Activated CD8-positive, alpha-beta T cell treated with anti-CD3 and anti-CD28 coated beads, Interleukin-2, amount 10 ng/mL, durations not matched to agents 7 days and 5 days (primary cell): ENCODE measurements at regions not wholly inside any gene's neighbourhood (a gene's known extent, or its start where the extent isn't known, plus 50 kb on each side); places are given as distances from the start of the nearest gene placed in this dataset.

Experiments used
- ATAC-seq: fragments of 150-1000 bp; cut with Tn5 transposase; one replicate; pipeline ENCODE4 v1.10.0; 2021; ENCODE audit warnings: moderate library complexity
- CTCF ChIA-PET: fragments of 350-600 bp; sonication (Branson Sonifier 250); formaldehyde crosslinking; loops from one replicate; lab custom pipeline; 2021; ENCODE audit warnings: antibody characterized with exemption; lab: Charles Lee
- POLR2A ChIA-PET: fragments of 350-600 bp; sonication (Branson Sonifier 250); formaldehyde crosslinking; loops from one replicate; lab custom pipeline; 2021; ENCODE audit warnings: antibody characterized with exemption; lab: Charles Lee
- DNase-seq: peaks from one replicate; pipeline ENCODE4 v3.0.0-alpha.2; 2020
- H3K27ac Mint-ChIP-seq: one replicate; pipeline ENCODE4 v1.8.0; 2021; ENCODE audit warnings: mild to moderate bottlenecking, mixed read lengths
- H3K27me3 Mint-ChIP-seq: one replicate; pipeline ENCODE4 v1.8.0; 2021; ENCODE audit warnings: low read depth, mixed read lengths
- H3K36me3 Mint-ChIP-seq: one replicate; pipeline ENCODE4 v1.8.0; 2021; ENCODE audit warnings: low read depth, mixed read lengths
- H3K4me1 Mint-ChIP-seq: one replicate; pipeline ENCODE4 v1.8.0; 2021; ENCODE audit warnings: low read depth, mixed read lengths
- H3K4me3 Mint-ChIP-seq: one replicate; pipeline ENCODE4 v1.8.0; 2021; ENCODE audit warnings: mild to moderate bottlenecking, mixed read lengths
- H3K9me3 Mint-ChIP-seq: one replicate; pipeline ENCODE4 v1.8.0; 2022; ENCODE audit warnings: mixed read lengths; ENCODE audit not compliant: insufficient read depth

DNA sequence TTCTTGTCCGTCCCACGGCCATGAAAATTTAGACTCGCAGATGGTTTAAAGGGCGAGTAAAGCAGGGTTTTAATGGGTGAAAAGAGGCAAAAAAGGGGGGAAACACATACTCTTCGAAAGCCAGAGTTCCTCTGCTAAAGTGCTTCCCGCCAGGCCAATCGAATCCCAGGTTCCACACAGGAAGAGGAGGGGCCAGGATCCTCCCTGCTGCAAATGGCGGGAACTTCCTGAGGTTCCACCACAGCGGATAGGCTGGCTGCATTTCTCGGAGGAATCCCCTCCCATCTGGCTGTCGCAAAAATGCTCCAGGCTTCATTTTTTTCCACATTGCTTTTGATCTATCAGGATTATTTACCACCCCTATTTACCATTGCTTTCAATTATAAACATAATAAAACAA, 670.1 kb upstream of the CA10 start:
- CTCF ChIA-PET = no interaction called here
- no peak overlapping the region for H3K27ac Mint-ChIP-seq
- H3K27me3 Mint-ChIP-seq = no peaks in the 10 kb centered on the region
- POLR2A ChIA-PET = no interaction called here
- no peaks in the 10 kb centered on the region for H3K4me1 Mint-ChIP-seq
- no peak overlapping the region for H3K4me3 Mint-ChIP-seq
- H3K36me3 Mint-ChIP-seq = no peaks in the 10 kb centered on the region
- DNase-seq (no peak), ATAC-seq (no peak)
- H3K9me3 Mint-ChIP-seq = no peaks in the 10 kb centered on the region

DNA sequence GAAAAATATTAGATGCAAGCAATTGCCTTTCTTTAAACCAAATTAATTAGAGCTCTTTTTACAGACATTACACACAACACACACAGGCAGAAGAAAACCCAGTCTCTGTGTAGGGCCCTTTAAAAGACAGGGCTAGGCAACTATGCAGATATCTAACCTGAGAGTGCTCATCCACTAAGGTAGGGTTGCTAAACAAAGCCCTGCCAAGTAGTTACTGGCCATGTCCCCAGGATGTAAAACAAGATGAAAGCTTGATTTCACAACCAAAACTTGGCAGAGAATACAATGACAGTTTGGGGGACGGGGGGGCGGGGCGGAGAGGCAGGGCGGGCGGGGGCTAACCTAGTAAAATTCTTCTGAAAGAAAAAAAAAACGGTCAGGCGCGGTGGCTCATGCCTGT, 669.0 kb upstream of the CA10 start:
- CTCF ChIA-PET = no interaction called here
- DNase-seq (no peak), ATAC-seq (no peak)
- Mint-ChIP-seq H3K27ac (no peak overlapping the region), H3K4me1 (no peaks in the 10 kb centered on the region), H3K36me3 (no peaks in the 10 kb centered on the region), H3K9me3 (no peaks in the 10 kb centered on the region), H3K4me3 (no peak overlapping the region), H3K27me3 (no peaks in the 10 kb centered on the region)
- POLR2A ChIA-PET = no interaction called here

DNA sequence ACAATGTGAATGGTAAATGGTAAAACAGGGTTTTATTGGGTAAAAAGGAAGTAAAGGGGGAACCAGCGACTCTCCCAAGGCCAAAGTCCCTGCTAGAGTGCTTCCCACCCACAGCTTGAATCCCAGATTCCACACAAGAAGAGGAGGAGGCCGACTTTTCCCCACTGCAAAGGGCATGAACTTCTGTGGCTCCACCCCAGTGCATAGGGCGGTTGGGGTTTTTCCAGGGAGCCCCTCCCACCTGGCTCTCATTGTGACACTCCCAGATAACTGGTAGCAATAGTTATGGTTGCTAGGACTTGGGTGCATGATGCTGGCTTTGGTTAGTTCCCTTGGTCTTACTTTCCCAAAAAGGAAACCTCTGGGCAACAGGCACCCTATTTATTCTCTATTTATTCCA, 666.0 kb upstream of the CA10 start:
- H3K27me3 Mint-ChIP-seq = no peaks in the 10 kb centered on the region
- no peak overlapping the region for H3K4me3 Mint-ChIP-seq
- POLR2A ChIA-PET = no interaction called here
- H3K4me1 Mint-ChIP-seq = no peaks in the 10 kb centered on the region
- ATAC-seq (no peak), DNase-seq (no peak)
- H3K36me3 Mint-ChIP-seq = no peaks in the 10 kb centered on the region
- H3K27ac Mint-ChIP-seq = no peak overlapping the region
- no peaks in the 10 kb centered on the region for H3K9me3 Mint-ChIP-seq
- CTCF ChIA-PET = no interaction called here

DNA sequence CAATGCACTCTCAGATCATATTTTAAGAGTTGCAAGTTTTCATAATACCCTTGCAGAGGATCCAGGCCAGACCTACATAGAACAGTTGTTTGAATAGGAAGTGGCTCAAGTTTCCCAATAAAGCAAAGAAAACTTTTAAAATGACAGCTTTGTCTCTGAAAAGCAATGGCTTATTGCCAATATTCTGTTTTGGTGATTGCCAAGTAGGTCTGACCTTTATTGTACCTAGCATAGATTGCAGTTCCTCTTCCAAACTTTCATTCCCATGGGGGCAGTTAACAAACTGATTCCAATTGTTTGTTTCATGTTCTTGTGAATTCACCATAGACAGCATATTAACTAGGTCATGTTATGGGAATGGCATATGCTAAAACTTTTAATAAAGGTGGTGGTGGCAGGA, 664.6 kb upstream of the CA10 start:
- DNase-seq = no peak
- H3K4me1 Mint-ChIP-seq = no peaks in the 10 kb centered on the region
- no peaks in the 10 kb centered on the region for H3K9me3 Mint-ChIP-seq
- ATAC-seq = no peak
- H3K4me3 Mint-ChIP-seq = no peak overlapping the region
- ChIA-PET CTCF (no interaction called here), POLR2A (no interaction called here)
- no peaks in the 10 kb centered on the region for H3K36me3 Mint-ChIP-seq
- no peaks in the 10 kb centered on the region for H3K27me3 Mint-ChIP-seq
- no peak overlapping the region for H3K27ac Mint-ChIP-seq

DNA sequence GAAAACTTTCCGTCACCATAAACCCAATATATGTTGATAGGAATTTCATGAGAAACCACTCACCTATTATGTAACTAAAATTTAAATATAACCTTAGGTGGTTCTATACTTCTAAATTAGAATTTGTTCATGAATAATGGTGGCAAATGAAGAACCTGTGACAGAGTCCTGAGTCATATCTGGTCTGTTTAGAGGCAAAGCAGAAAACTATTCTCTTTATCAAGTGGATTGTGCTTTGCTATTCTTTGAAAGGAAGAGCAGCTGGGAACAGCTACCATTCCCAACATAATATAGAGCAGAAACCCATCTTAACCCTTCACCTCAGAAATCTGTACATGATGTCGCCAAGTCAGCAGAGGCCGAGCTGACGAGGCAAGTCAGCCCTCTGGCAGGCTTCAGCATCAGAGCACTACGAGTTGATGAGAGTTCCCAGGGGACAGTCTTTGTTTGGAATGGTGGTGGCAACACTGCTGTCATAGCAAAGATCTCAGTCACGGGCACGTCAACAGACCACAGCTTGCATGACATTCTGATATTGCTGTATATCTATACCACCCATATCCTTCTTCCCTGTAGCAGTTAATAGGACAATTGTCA, 631.9 kb upstream of the CA10 start:
- ChIA-PET POLR2A (no interaction called here), CTCF (no interaction called here)
- DNase-seq (no peak), ATAC-seq (no peak)
- H3K27ac Mint-ChIP-seq = no peak overlapping the region
- no peaks in the 10 kb centered on the region for H3K27me3 Mint-ChIP-seq
- H3K4me1 Mint-ChIP-seq = no peaks in the 10 kb centered on the region
- no peak overlapping the region for H3K4me3 Mint-ChIP-seq
- H3K36me3 Mint-ChIP-seq = no peaks in the 10 kb centered on the region
- peaks cover 7% of the 10 kb centered on the region for H3K9me3 Mint-ChIP-seq

DNA sequence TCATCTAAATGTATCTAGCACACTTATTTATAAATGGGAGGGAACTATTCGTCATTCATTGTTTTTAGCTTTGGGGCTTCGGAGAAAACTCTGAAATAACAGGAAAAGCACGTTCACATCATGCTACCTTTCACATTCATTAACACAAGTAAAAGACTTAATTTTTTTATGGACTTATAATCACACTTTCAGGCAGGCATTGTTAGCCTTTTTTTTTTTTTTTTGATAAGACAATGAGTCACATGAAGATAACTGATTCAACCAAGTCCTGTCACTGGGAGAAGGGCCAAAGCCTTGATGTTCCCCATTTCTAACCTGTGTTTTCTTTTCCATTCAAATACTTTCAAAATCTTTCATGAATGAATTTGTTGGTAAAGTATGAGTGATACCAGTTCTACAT, 631.3 kb upstream of the CA10 start:
- no peak overlapping the region for H3K27ac Mint-ChIP-seq
- no peak for DNase-seq
- H3K4me3 Mint-ChIP-seq = no peak overlapping the region
- POLR2A ChIA-PET = no interaction called here
- no peaks in the 10 kb centered on the region for H3K27me3 Mint-ChIP-seq
- H3K36me3 Mint-ChIP-seq = no peaks in the 10 kb centered on the region
- no peaks in the 10 kb centered on the region for H3K4me1 Mint-ChIP-seq
- ATAC-seq = no peak
- peaks cover 8% of the 10 kb centered on the region for H3K9me3 Mint-ChIP-seq
- CTCF ChIA-PET = no interaction called here

DNA sequence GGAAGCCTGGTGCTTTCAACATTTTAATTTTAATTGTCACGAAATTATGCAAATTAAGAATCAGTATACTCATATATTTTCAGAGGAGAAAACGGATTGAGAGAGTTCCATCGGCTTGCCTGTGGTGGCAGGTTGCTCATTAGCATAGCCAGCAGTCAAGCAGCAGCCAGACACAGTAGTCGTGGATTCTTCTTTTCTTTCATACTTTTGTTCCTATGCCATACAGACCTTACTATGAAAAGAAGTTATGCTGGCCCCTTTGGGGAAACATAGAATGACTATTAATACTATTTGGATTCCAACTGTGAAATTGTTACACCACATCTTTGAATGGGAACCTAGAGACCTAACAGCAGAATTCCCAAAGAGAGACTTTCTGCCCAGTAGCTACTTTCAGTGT, 617.7 kb upstream of the CA10 start:
- CTCF ChIA-PET = no interaction called here
- H3K4me3 Mint-ChIP-seq = no peak overlapping the region
- ATAC-seq = no peak

DNA sequence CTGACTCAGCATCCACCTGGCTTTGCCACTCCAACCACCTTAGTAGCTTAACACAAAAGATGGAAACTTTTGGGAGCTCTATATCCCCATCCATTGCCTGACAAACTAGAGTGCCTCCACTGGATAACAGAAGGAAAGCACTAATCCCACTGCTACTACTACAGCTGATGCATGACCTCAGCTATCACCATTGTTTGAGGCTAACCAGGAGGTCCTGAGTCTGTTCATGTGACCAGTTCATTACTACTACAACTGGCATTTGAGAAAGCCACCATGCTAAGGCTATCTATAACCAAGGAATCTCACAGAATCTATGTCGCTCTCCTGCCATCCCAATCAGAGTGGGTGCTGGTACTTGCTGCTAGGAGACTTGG, 604.3 kb upstream of the CA10 start:
- CTCF ChIA-PET = no interaction called here
- Mint-ChIP-seq H3K27me3 (no peaks in the 10 kb centered on the region), H3K4me1 (no peaks in the 10 kb centered on the region), H3K36me3 (no peaks in the 10 kb centered on the region), H3K27ac (no peak overlapping the region), H3K9me3 (peaks cover 8% of the 10 kb centered on the region), H3K4me3 (no peak overlapping the region)
- ATAC-seq = no peak
- POLR2A ChIA-PET = no interaction called here
- DNase-seq = no peak

More for the DNA sequence above, 617.7 kb upstream of the CA10 start:
- no peaks in the 10 kb centered on the region for H3K4me1 Mint-ChIP-seq
- no peaks in the 10 kb centered on the region for H3K27me3 Mint-ChIP-seq
- no peak overlapping the region for H3K27ac Mint-ChIP-seq
- POLR2A ChIA-PET = no interaction called here
- DNase-seq = no peak
- H3K36me3 Mint-ChIP-seq = no peaks in the 10 kb centered on the region
- H3K9me3 Mint-ChIP-seq = peaks cover 4% of the 10 kb centered on the region

DNA sequence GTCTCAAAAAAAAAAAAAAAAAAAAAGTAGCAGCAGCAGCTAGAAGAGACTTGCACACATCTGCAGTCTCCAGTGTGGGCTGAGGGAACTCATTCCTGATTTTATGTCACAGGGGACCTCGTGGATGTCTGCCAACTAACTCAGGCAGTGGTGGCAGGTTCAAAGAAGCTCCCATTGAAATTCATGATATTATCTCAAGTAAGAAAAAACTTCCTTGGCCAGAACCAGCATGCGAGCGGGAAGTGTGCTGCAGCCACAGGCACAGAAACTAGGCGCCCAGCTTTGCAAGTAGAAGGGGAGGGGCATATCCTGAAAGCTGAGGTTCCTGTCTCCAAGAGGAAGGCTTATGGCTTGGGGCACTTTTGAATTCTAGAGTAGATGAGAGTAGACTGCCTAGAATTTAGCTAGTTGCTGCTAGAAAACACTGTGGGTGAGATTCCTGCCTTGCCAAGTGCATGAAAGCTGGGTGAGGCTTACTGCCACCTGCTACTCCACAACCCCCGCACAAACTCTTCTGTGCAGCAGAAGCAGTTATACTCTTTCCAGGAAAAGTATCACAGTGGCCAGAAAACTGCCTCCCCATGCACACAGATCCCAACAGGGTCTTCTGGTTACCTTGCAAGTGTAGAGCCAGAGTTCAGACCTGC, 603.8 kb upstream of the CA10 start:
- Mint-ChIP-seq H3K27me3 (no peaks in the 10 kb centered on the region), H3K27ac (no peak overlapping the region), H3K36me3 (no peaks in the 10 kb centered on the region), H3K4me3 (no peak overlapping the region), H3K4me1 (no peaks in the 10 kb centered on the region), H3K9me3 (peaks cover 8% of the 10 kb centered on the region)
- CTCF ChIA-PET = no interaction called here
- POLR2A ChIA-PET = no interaction called here
- DNase-seq (no peak), ATAC-seq (no peak)

DNA sequence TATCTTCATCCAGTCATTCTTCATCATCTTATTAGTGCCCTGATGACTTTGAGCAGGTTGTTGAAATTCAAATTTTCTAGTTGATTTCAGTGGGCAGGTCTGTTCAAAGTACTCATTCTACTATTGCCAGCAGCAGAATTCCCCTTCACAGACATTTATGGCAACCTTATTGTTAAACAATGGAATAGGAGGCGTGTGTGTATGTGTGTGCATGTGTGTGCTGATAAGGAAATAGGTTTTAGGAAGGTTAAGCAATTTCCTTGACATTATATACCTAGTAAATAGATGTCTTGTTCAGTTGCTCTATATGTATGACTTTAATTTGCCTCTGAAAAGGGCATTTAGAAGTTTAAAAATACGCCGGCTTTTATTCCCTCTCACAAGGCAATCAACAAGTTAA, 601.4 kb upstream of the CA10 start:
- Mint-ChIP-seq H3K4me1 (no peaks in the 10 kb centered on the region), H3K4me3 (no peak overlapping the region), H3K27ac (no peak overlapping the region), H3K36me3 (no peaks in the 10 kb centered on the region), H3K9me3 (peaks cover 8% of the 10 kb centered on the region), H3K27me3 (no peaks in the 10 kb centered on the region)
- ATAC-seq (no peak), DNase-seq (no peak)
- ChIA-PET CTCF (no interaction called here), POLR2A (no interaction called here)

DNA sequence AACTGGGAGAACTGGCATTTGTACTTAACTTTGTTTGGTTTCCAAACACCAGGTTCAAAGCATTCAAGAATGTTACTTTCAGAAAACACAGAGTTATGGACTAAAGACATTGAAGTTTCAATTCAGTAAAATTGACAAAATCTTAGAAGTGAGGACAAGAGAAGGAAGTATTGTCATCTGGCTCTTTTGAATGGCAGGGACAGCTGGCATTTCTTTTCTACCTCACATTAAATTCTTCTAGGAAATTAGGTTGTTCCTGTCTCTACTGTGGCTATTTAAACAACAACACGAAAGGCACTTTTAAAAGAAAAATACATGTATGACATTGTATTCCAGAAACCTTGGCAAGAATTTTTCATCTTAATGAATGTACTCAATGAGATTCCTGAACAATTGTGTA, 600.0 kb upstream of the CA10 start:
- no peak overlapping the region for H3K27ac Mint-ChIP-seq
- ATAC-seq (no peak), DNase-seq (no peak)
- no peak overlapping the region for H3K4me3 Mint-ChIP-seq
- peaks cover 8% of the 10 kb centered on the region for H3K9me3 Mint-ChIP-seq
- no peaks in the 10 kb centered on the region for H3K4me1 Mint-ChIP-seq
- ChIA-PET POLR2A (no interaction called here), CTCF (no interaction called here)
- H3K27me3 Mint-ChIP-seq = no peaks in the 10 kb centered on the region
- no peaks in the 10 kb centered on the region for H3K36me3 Mint-ChIP-seq

DNA sequence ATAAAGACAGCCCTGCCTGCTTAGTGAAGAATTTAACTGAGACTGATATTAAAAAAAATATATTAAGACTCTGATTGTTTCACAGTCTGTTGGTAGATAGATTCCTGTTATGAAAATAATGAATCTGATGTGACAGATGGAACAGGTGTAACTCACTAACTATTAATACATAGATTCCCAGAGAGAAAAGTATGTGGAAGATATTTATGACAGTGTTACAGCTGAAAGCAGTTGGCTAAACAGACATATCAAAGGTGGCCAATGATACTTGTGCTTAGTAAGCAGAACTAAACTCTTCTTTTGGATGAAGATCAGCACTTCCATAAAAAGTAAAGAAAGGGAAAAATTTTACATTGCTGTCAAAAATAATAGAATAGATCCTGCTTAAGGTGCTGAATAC, 598.2 kb upstream of the CA10 start:
- CTCF ChIA-PET = no interaction called here
- Mint-ChIP-seq H3K36me3 (no peaks in the 10 kb centered on the region), H3K27ac (no peak overlapping the region), H3K27me3 (no peaks in the 10 kb centered on the region), H3K4me1 (no peaks in the 10 kb centered on the region), H3K4me3 (no peak overlapping the region), H3K9me3 (peaks cover 5% of the 10 kb centered on the region)
- POLR2A ChIA-PET = no interaction called here
- no peak for ATAC-seq
- no peak for DNase-seq

DNA sequence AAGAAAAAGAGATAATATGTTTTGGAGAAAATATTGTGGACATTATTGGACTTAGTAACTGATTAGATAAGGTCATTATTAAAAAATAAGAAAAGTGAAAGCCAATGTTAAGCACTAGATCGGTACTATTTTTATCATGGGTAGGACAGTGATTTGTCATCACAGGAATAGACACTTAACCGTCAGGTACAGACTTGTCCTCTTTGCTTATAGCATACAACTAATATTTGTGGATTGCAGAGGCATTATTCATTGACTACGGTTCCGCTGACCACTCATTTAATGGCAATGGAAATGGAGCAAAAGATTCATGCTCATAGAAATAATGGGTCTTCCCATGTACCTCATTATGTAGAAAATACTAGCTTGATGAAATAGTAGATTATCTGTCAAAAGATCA, 596.3 kb upstream of the CA10 start:
- CTCF ChIA-PET = no interaction called here
- Mint-ChIP-seq H3K4me3 (no peak overlapping the region), H3K27me3 (no peaks in the 10 kb centered on the region), H3K36me3 (no peaks in the 10 kb centered on the region), H3K27ac (no peak overlapping the region), H3K9me3 (peaks cover 5% of the 10 kb centered on the region), H3K4me1 (no peaks in the 10 kb centered on the region)
- POLR2A ChIA-PET = no interaction called here
- DNase-seq = no peak
- no peak for ATAC-seq
